ENCODE measurements at regions not wholly inside any gene's neighbourhood (a gene's known extent, or its start where the extent isn't known, plus 50 kb on each side); places are given as distances from the start of the nearest gene placed in this dataset.

DNA sequence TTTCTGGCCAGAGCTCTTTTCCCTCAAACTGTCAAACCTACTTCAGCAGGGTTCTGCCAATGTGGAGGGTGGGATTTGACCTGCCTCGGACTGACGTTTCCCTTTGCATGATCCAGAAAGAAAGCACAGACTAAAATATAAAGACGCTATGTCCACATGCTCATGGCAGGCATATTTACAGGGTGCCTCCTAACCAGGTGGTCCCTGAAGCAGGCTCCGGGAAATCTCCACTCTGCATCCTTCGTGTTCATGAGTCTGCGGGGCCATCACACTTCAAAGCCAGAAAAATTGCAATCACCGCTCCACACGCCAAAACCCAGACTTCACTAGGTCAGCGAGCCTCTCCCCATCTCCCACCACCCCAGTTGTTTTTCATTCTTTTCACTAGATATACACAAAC, 143.3 kb upstream of the IGF1R start:
- TF ChIP-seq, protein P1, sequence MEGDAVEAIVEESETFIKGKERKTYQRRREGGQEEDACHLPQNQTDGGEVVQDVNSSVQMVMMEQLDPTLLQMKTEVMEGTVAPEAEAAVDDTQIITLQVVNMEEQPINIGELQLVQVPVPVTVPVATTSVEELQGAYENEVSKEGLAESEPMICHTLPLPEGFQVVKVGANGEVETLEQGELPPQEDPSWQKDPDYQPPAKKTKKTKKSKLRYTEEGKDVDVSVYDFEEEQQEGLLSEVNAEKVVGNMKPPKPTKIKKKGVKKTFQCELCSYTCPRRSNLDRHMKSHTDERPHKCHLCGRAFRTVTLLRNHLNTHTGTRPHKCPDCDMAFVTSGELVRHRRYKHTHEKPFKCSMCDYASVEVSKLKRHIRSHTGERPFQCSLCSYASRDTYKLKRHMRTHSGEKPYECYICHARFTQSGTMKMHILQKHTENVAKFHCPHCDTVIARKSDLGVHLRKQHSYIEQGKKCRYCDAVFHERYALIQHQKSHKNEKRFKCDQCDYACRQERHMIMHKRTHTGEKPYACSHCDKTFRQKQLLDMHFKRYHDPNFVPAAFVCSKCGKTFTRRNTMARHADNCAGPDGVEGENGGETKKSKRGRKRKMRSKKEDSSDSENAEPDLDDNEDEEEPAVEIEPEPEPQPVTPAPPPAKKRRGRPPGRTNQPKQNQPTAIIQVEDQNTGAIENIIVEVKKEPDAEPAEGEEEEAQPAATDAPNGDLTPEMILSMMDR (IDR thresholded peaks at IDR 0.05; ENCODE audit: insufficient read depth, low read depth, low read length) = no peak
- no peak for TF ChIP-seq EZH2 (IDR thresholded peaks at IDR 0.05; ENCODE audit: insufficient read depth, low read length)
